GM12872 (cell line): ENCODE measurements at regions not wholly inside any gene's neighbourhood (a gene's known extent, or its start where the extent isn't known, plus 50 kb on each side); places are given as distances from the start of the nearest gene placed in this dataset.

ENCODE experiments used
- CTCF ChIP-seq: IDR thresholded peaks from 3 replicates; pipeline ENCODE4 v1.5.1; 2011; ENCODE audit warnings: low read depth, mild to moderate bottlenecking, low read length, moderate library complexity; ENCODE audit not compliant: insufficient read depth

DNA sequence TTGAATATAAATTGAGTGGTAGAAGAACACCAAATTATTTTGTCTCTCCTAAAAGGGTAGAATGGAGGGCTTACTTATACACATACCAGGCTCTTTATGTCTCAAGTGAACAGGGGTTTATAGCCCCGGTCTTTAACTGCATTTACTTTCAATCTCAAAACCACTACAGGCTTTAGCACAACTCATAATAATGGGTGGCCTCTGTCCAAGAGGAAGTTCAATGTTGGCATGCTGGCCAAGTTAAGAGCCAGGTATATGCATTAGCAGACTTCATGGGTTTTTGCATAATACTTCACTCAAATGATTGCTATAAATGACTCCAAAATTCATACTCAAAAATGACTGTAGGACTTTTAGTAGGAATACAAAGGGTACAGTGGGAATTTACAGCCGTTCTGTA is 118.5 kb upstream of the OTUD4 start:
- TF ChIP-seq CTCF, result no peak

DNA sequence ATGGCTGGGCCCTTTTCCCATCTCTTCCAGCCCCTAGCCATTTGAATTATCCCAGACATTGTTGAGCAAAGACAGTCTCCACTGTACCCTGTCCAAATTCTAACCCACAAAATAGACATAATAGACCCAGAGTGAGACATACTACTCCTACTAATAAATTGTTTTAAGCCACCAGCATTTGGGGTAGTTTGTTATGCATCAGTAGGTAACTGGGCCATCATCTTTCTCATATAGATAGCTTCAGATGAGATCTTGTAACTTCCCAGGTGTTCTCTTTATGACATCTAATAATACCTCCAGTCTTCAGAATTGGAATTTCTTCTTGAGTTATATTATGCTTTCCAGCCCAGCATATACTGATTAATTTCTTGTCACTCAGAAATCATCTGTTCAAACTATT is 117.2 kb upstream of the OTUD4 start:
- no peak for TF ChIP-seq CTCF

GRCh38 chr4:145295547-145295946 is 115.2 kb upstream of the OTUD4 start:
- no peak for TF ChIP-seq CTCF

DNA sequence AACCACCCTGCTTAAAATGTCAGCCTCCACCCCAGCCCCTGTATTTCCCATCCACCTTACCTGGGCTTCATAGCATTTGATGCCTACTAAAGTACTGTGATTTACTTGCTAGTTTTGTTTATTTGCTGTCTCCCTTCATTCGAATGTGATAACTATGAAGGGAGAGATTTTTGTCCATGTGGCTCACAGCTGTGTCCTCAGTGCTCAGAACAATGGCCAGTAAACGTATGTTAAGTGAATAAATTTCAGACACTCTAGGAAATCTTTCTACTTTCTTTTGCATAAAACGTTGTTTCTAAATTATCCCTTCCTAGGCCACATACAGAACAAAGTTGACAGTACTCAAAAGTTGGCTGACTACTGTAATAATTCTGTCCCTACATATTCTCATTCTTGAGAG is 114.7 kb upstream of the OTUD4 start:
- no peak for TF ChIP-seq CTCF

DNA sequence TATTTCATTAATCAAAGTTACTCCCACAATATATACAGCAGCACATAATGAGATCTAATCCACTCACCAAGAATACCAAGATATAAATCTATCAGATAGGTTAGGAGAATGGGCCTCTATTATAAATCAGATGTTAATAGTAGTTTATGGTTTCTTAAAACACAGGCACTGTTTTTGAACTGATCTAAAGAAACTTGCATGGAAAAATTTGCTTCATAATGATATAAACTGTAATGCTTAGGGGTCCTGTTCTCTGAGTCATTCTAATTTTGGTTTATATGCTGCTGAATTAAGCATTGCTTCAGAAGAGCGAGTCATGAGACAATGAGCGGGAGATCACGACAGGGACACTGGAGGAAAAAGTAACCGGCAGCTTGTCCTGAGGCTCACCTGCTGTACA is 113.3 kb upstream of the OTUD4 start:
- no peak for TF ChIP-seq CTCF

- no peak for TF ChIP-seq CTCF
These were observed 110.6 kb upstream of the OTUD4 start for GRCh38 chr4:145290955-145291354.

- no peak for TF ChIP-seq CTCF
These were observed 109.2 kb upstream of the OTUD4 start for GRCh38 chr4:145289403-145290076.
